Keratinocyte (primary cell): ENCODE measurements at regions not wholly inside any gene's neighbourhood (a gene's known extent, or its start where the extent isn't known, plus 50 kb on each side); places are given as distances from the start of the nearest gene placed in this dataset.

Experiments
- DNase-seq: peaks from one replicate; pipeline ENCODE4 v3.0.0-alpha.2; 2011; ENCODE audit warnings: low read depth, missing footprints, low spot score
- FAIRE-seq: peaks from 2 replicates; lab custom pipeline; 2011; peaks lifted over from hg19 to GRCh38; lab: Jason Lieb, UNC
- H2AFZ ChIP-seq: 2 replicates; pipeline ENCODE4 v1.6.0; 2012; ENCODE audit warnings: low read length, control low read depth, inconsistent platforms; ENCODE audit not compliant: control insufficient read depth
- H3K27ac ChIP-seq: 2 replicates; pipeline ENCODE4 v1.5.1; 2011; ENCODE audit warnings: low read length; ENCODE audit not compliant: control insufficient read depth, insufficient read depth
- H3K27me3 ChIP-seq: 3 replicates; pipeline ENCODE4 v1.6.0; 2011; ENCODE audit warnings: low read length; ENCODE audit not compliant: control insufficient read depth, insufficient read depth; ENCODE audit errors: extremely low read depth
- H3K36me3 ChIP-seq, 2 experiments: 2 replicates in 1 of 2; 3 replicates in 1 of 2; pipeline ENCODE4 v1.5.1; 2011; ENCODE audit warnings: low read length in 2 of 2, mild to moderate bottlenecking in 1 of 2; ENCODE audit not compliant: control insufficient read depth in 2 of 2, insufficient read depth in 2 of 2; ENCODE audit errors: extremely low read depth in 1 of 2
- H3K4me1 ChIP-seq: 3 replicates; pipeline ENCODE4 v1.5.1; 2011; ENCODE audit warnings: low read length; ENCODE audit not compliant: control insufficient read depth, insufficient read depth; ENCODE audit errors: extremely low read depth
- H3K4me2 ChIP-seq: 3 replicates; pipeline ENCODE4 v1.6.0; 2011; ENCODE audit warnings: low read depth, low read length; ENCODE audit not compliant: control insufficient read depth, insufficient read depth; ENCODE audit errors: extremely low read depth
- H3K4me3 ChIP-seq, 3 experiments: fragments of 200-600 bp in 1 of 3; sonication (generic) in 1 of 3; 2 replicates in 2 of 3; 3 replicates in 1 of 3; pipeline ENCODE4 v1.5.1; 2011 to 2016; ENCODE audit warnings: low read length in 3 of 3, mild to moderate bottlenecking in 3 of 3, control low read depth in 2 of 3, inconsistent platforms in 1 of 3, low read depth in 1 of 3, mixed read lengths in 1 of 3, mixed run types in 1 of 3, moderate library complexity in 1 of 3; ENCODE audit not compliant: control insufficient read depth in 2 of 3, insufficient read depth in 2 of 3; ENCODE audit errors: extremely low read depth in 1 of 3
- H3K79me2 ChIP-seq: 2 replicates; pipeline ENCODE4 v1.6.0; 2012; ENCODE audit warnings: low read length; ENCODE audit not compliant: control insufficient read depth, insufficient read depth
- H3K9ac ChIP-seq: 3 replicates; pipeline ENCODE4 v1.6.0; 2011; ENCODE audit warnings: low read length; ENCODE audit not compliant: control insufficient read depth, insufficient read depth; ENCODE audit errors: extremely low read depth
- H3K9me1 ChIP-seq: 3 replicates; pipeline ENCODE4 v1.6.0; 2011; ENCODE audit warnings: low read length; ENCODE audit not compliant: control insufficient read depth, insufficient read depth; ENCODE audit errors: extremely low read depth
- H3K9me3 ChIP-seq: 2 replicates; pipeline ENCODE4 v1.5.1; 2012; ENCODE audit warnings: low read depth, low read length; ENCODE audit not compliant: control insufficient read depth
- H4K20me1 ChIP-seq: 3 replicates; pipeline ENCODE4 v1.6.0; 2011; ENCODE audit warnings: low read length; ENCODE audit not compliant: control insufficient read depth, insufficient read depth; ENCODE audit errors: extremely low read depth
- CTCF ChIP-seq, 3 experiments: IDR thresholded peaks in 1 of 3; conservative IDR thresholded peaks in 1 of 3; optimal IDR thresholded peaks in 1 of 3; 2 replicates in 2 of 3; 3 replicates in 1 of 3; pipeline versions ENCODE3 to v1.5.1; 2011; ENCODE audit warnings: low read length in 3 of 3, mild to moderate bottlenecking in 3 of 3, moderate library complexity in 2 of 3, control low read depth in 1 of 3, inconsistent platforms in 1 of 3; ENCODE audit not compliant: insufficient read depth in 2 of 3; ENCODE audit errors: extremely low read depth in 1 of 3
- EZH2 ChIP-seq: IDR thresholded peaks from one replicate; pipeline ENCODE4 v1.6.1; 2012; ENCODE audit warnings: inconsistent platforms, mild to moderate bottlenecking, low read length, moderate library complexity
- dilution Hi-C: fragments of 300-500 bp; cut with MboI; formaldehyde crosslinking; loops from one replicate; pipeline ENCODE4 v1.7.0; 2020; ENCODE audit warnings: low sequenced_read_pairs; ENCODE audit not compliant: extremely low pct_ligation_motif_present

- H3K4me3 ChIP-seq, result no peak overlapping the region
- no peak overlapping the region for H3K9ac ChIP-seq
- no peaks in the 10 kb centered on the region for H3K79me2 ChIP-seq
- no peak for DNase-seq
- H3K27ac ChIP-seq, result no peak overlapping the region
- no peaks in the 10 kb centered on the region for H3K9me1 ChIP-seq
- peaks cover 23% of the 10 kb centered on the region for H3K27me3 ChIP-seq
- H3K4me2 ChIP-seq, result no peak overlapping the region
- H3K36me3 ChIP-seq, result no peaks in the 10 kb centered on the region
- H2AFZ ChIP-seq, result no peak overlapping the region
- H3K9me3 ChIP-seq, result no peaks in the 10 kb centered on the region
- FAIRE-seq, result no peak
- H3K4me1 ChIP-seq, result peaks cover 3% of the 10 kb centered on the region
- TF ChIP-seq EZH2 (no peak), CTCF (optimal IDR thresholded peaks at IDR 0.05 in 1 of 3, IDR thresholded peaks at IDR 0.05 in 1 of 3, conservative IDR thresholded peaks at IDR 0.05 in 1 of 3; ENCODE audit: extremely low read depth in 1 of 3, insufficient read depth in 2 of 3, low read length in 3 of 3) (no peak)
- H4K20me1 ChIP-seq, result no peaks in the 10 kb centered on the region
- dilution Hi-C loops, result no loop called here
Observed at GRCh38 chr12:111025301-111025700, 104.9 kb upstream of the MYL2 start.

GRCh38 chr12:111024205-111024801 is 103.9 kb upstream of the MYL2 start:
- no peaks in the 10 kb centered on the region for H3K9me3 ChIP-seq
- TF ChIP-seq CTCF (optimal IDR thresholded peaks at IDR 0.05 in 1 of 3, IDR thresholded peaks at IDR 0.05 in 1 of 3, conservative IDR thresholded peaks at IDR 0.05 in 1 of 3; ENCODE audit: extremely low read depth in 1 of 3, insufficient read depth in 2 of 3, low read length in 3 of 3) (peak; percentile 64 to 87 (median 79)), EZH2 (no peak)
- dilution Hi-C loops, result no loop called here

More at GRCh38 chr12:111024205-111024801, 103.9 kb upstream of the MYL2 start:
- no peak for DNase-seq
- no peaks in the 10 kb centered on the region for H4K20me1 ChIP-seq
- H2AFZ ChIP-seq, result no peak overlapping the region
- no peak overlapping the region for H3K4me3 ChIP-seq
- no peak for FAIRE-seq
- H3K4me2 ChIP-seq, result no peak overlapping the region
- no peaks in the 10 kb centered on the region for H3K79me2 ChIP-seq
- H3K36me3 ChIP-seq, result no peaks in the 10 kb centered on the region
- H3K9me1 ChIP-seq, result no peaks in the 10 kb centered on the region
- no peak overlapping the region for H3K27ac ChIP-seq
- H3K4me1 ChIP-seq, result peaks cover 3% of the 10 kb centered on the region
- H3K9ac ChIP-seq, result no peak overlapping the region
- peaks cover 17% of the 10 kb centered on the region for H3K27me3 ChIP-seq
